SK-N-SH treated with all-trans-retinoic acid at 6 μM for 48 hours (cell line): ENCODE measurements at regions not wholly inside any gene's neighbourhood (a gene's known extent, or its start where the extent isn't known, plus 50 kb on each side); places are given as distances from the start of the nearest gene placed in this dataset.
"Not testable (repeated sequence)": the region's sequence is repeated elsewhere in the genome, so short reads cannot be mapped to it uniquely, and the experiment has no call there.

Experiments used
- ATAC-seq: fragments of 200-7000 bp; cut with Tn5 transposase; 3 replicates; pipeline ENCODE4 v1.9.1; 2020; ENCODE audit warnings: mild to moderate bottlenecking, moderate library complexity
- ARNTL ChIP-seq: fragments of 450-650 bp; formaldehyde crosslinking; IDR thresholded peaks from 2 replicates; pipeline ENCODE4 v1.5.0; 2020; ENCODE audit warnings: low read depth, mild to moderate bottlenecking, moderate library complexity, borderline replicate concordance
- BACH2 ChIP-seq: fragments of 250-450 bp; sonication (Bioruptor Pico); IDR thresholded peaks from 2 replicates; pipeline ENCODE4 v1.9.0; 2021; ENCODE audit warnings: mild to moderate bottlenecking, borderline replicate concordance
- CREB5 ChIP-seq: fragments of 250-450 bp; sonication (Bioruptor Pico); IDR thresholded peaks from 2 replicates; pipeline ENCODE4 v1.5.1; 2020; ENCODE audit warnings: low read depth, mild to moderate bottlenecking, moderate library complexity
- CSDC2 ChIP-seq: fragments of 250-450 bp; sonication (Bioruptor Pico); IDR thresholded peaks from 2 replicates; pipeline ENCODE4 v1.5.0; 2020; ENCODE audit warnings: mild to moderate bottlenecking, moderate library complexity
- CSRNP3 ChIP-seq: fragments of 250-450 bp; sonication (Bioruptor Pico); IDR thresholded peaks from 2 replicates; pipeline ENCODE4 v1.5.1; 2021; ENCODE audit warnings: mild to moderate bottlenecking, moderate library complexity
- ESRRG ChIP-seq: fragments of 250-450 bp; sonication (Bioruptor Pico); IDR thresholded peaks from 2 replicates; pipeline ENCODE4 v1.6.1; 2021; ENCODE audit warnings: mild to moderate bottlenecking
- GLIS3 ChIP-seq: fragments of 250-450 bp; sonication (Bioruptor Pico); IDR thresholded peaks from 2 replicates; pipeline ENCODE4 v1.5.0; 2020; ENCODE audit warnings: mild to moderate bottlenecking, moderate library complexity
- ISL1 ChIP-seq: fragments of 250-450 bp; sonication (Bioruptor Pico); IDR thresholded peaks from 2 replicates; pipeline ENCODE4 v2.1.2; 2022; ENCODE audit warnings: mild to moderate bottlenecking, moderate library complexity
- PATZ1 ChIP-seq: fragments of 250-450 bp; sonication (Bioruptor Pico); IDR thresholded peaks from 2 replicates; pipeline ENCODE4 v1.8.0; 2020; ENCODE audit warnings: mild to moderate bottlenecking, moderate library complexity, borderline replicate concordance
- POU6F1 ChIP-seq: fragments of 250-450 bp; sonication (Bioruptor Pico); IDR thresholded peaks from 2 replicates; pipeline ENCODE4 v1.8.0; 2021; ENCODE audit warnings: low read depth, mild to moderate bottlenecking, moderate library complexity, borderline replicate concordance
- PPARA ChIP-seq: fragments of 250-450 bp; sonication (Bioruptor Pico); IDR thresholded peaks from 2 replicates; pipeline ENCODE4 v1.5.0; 2020; ENCODE audit warnings: mild to moderate bottlenecking, borderline replicate concordance
- RARB ChIP-seq: fragments of 250-450 bp; sonication (Bioruptor Pico); IDR thresholded peaks from 2 replicates; pipeline ENCODE4 v1.8.0; 2021; ENCODE audit warnings: mild to moderate bottlenecking, moderate library complexity
- SNAI2 ChIP-seq: fragments of 250-450 bp; sonication (Bioruptor Pico); IDR thresholded peaks from 2 replicates; pipeline ENCODE4 v1.5.0; 2020; ENCODE audit warnings: mild to moderate bottlenecking, moderate library complexity
- TCF4 ChIP-seq: fragments of 250-450 bp; sonication (Bioruptor Pico); IDR thresholded peaks from 2 replicates; pipeline ENCODE4 v1.8.0; 2021; ENCODE audit warnings: mild to moderate bottlenecking, moderate library complexity, borderline replicate concordance
- TOX ChIP-seq: fragments of 250-450 bp; sonication (Bioruptor Pico); IDR thresholded peaks from 2 replicates; pipeline ENCODE4 v1.8.0; 2021; ENCODE audit warnings: mild to moderate bottlenecking, moderate library complexity, borderline replicate concordance
- TSHZ2 ChIP-seq: fragments of 250-450 bp; sonication (Bioruptor Pico); IDR thresholded peaks from 2 replicates; pipeline ENCODE4 v1.5.0; 2020; ENCODE audit warnings: mild to moderate bottlenecking, moderate library complexity
- ZC3H10 ChIP-seq: fragments of 250-450 bp; sonication (Bioruptor Pico); IDR thresholded peaks from 2 replicates; pipeline ENCODE4 v1.5.1; 2021; ENCODE audit warnings: mild to moderate bottlenecking, moderate library complexity
- ZFP3 ChIP-seq: fragments of 250-450 bp; sonication (Bioruptor Pico); IDR thresholded peaks from 2 replicates; pipeline ENCODE4 v1.5.0; 2020; ENCODE audit warnings: mild to moderate bottlenecking, moderate library complexity
- ZFP30 ChIP-seq: fragments of 450-650 bp; formaldehyde crosslinking; IDR thresholded peaks from 2 replicates; pipeline ENCODE4 v1.5.0; 2022; ENCODE audit warnings: mild to moderate bottlenecking, moderate library complexity
- ZNF565 ChIP-seq: fragments of 450-650 bp; formaldehyde crosslinking; conservative IDR thresholded peaks from 2 replicates; pipeline ENCODE4 v1.5.0; 2020; ENCODE audit warnings: low read depth, mild to moderate bottlenecking, moderate library complexity
- ZNF70 ChIP-seq: fragments of 450-650 bp; formaldehyde crosslinking; IDR thresholded peaks from 2 replicates; pipeline ENCODE4 v1.5.0; 2020; ENCODE audit warnings: mild to moderate bottlenecking, moderate library complexity
- ZNF8 ChIP-seq: fragments of 450-650 bp; formaldehyde crosslinking; IDR thresholded peaks from 2 replicates; pipeline ENCODE4 v1.5.0; 2020; ENCODE audit warnings: mild to moderate bottlenecking, moderate library complexity

GRCh38 chr14:29982171-29982570, 54.5 kb upstream of the PRKD1 start:
- no peak for ATAC-seq
- TF ChIP-seq TSHZ2 (CRISPR knock-in tag) (no peak), ISL1 (CRISPR knock-in tag) (no peak), ZFP30 (CRISPR knock-in tag) (no peak), TOX (CRISPR knock-in tag) (no peak), TCF4 (no peak), GLIS3 (CRISPR knock-in tag) (no peak), SNAI2 (CRISPR knock-in tag) (no peak), ZFP3 (no peak), ARNTL (CRISPR knock-in tag) (no peak), ZNF70 (CRISPR knock-in tag) (no peak), PPARA (CRISPR knock-in tag) (no peak), PATZ1 (no peak), POU6F1 (CRISPR knock-in tag) (no peak), CREB5 (no peak), ZNF565 (CRISPR knock-in tag) (no peak)

- TF ChIP-seq ZNF8 (CRISPR knock-in tag): no peak
- TF ChIP-seq ZC3H10: no peak
- TF ChIP-seq POU6F1 (CRISPR knock-in tag): no peak
- no peak for TF ChIP-seq ESRRG (CRISPR knock-in tag)
- TF ChIP-seq ARNTL (CRISPR knock-in tag): no peak
- TF ChIP-seq CSDC2 (CRISPR knock-in tag): no peak
- TF ChIP-seq ZNF70 (CRISPR knock-in tag): no peak
- no peak for TF ChIP-seq PATZ1
- no peak for TF ChIP-seq TCF4
- TF ChIP-seq GLIS3 (CRISPR knock-in tag): no peak
- no peak for TF ChIP-seq CSRNP3 (CRISPR knock-in tag)
- no peak for TF ChIP-seq ZNF565 (CRISPR knock-in tag)
- no peak for TF ChIP-seq TOX (CRISPR knock-in tag)
- TF ChIP-seq ZFP30 (CRISPR knock-in tag): no peak
- TF ChIP-seq BACH2 (CRISPR knock-in tag): no peak
- TF ChIP-seq RARB: no peak
- no peak for TF ChIP-seq ISL1 (CRISPR knock-in tag)
- no peak for TF ChIP-seq TSHZ2 (CRISPR knock-in tag)
- ATAC-seq: no peak
Measured at GRCh38 chr14:29982993-29983392, 55.3 kb upstream of the PRKD1 start.

- not testable (repeated sequence) for ATAC-seq
Measured at GRCh38 chr14:29990344-29990857, 62.8 kb upstream of the PRKD1 start.
